ENCODE measurements at regions not wholly inside any gene's neighbourhood (a gene's known extent, or its start where the extent isn't known, plus 50 kb on each side); places are given as distances from the start of the nearest gene placed in this dataset.

GRCh38 chr11:12623869-12624268 lies 50.4 kb upstream of the TEAD1 start:
- TF ChIP-seq, protein P1, sequence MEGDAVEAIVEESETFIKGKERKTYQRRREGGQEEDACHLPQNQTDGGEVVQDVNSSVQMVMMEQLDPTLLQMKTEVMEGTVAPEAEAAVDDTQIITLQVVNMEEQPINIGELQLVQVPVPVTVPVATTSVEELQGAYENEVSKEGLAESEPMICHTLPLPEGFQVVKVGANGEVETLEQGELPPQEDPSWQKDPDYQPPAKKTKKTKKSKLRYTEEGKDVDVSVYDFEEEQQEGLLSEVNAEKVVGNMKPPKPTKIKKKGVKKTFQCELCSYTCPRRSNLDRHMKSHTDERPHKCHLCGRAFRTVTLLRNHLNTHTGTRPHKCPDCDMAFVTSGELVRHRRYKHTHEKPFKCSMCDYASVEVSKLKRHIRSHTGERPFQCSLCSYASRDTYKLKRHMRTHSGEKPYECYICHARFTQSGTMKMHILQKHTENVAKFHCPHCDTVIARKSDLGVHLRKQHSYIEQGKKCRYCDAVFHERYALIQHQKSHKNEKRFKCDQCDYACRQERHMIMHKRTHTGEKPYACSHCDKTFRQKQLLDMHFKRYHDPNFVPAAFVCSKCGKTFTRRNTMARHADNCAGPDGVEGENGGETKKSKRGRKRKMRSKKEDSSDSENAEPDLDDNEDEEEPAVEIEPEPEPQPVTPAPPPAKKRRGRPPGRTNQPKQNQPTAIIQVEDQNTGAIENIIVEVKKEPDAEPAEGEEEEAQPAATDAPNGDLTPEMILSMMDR (IDR thresholded peaks at IDR 0.05) = no peak
- no peak for DNase-seq (ENCODE audit: low spot score in 2 of 2)
- Histone ChIP-seq H3K9me3 (peaks cover 7 to 17% of the 10 kb centered on the region in 2 donors), H3K27me3 (no peaks in the 10 kb centered on the region), H3K4me3 (no peak overlapping the region), H3K36me3 (no peaks in the 10 kb centered on the region), H3K27ac (no peak overlapping the region), H3K4me1 (no peaks in the 10 kb centered on the region)
- intact Hi-C loops (cut with DNase I) = no loop called here
